ENCODE measurements at regions not wholly inside any gene's neighbourhood (a gene's known extent, or its start where the extent isn't known, plus 50 kb on each side); places are given as distances from the start of the nearest gene placed in this dataset.
A peak's percentile ranks its signal among the peaks of the same experiment; 100 is the strongest.

GRCh38 chrX:9087271-9088040, 53.5 kb upstream of the FAM9B start:
- DNase-seq (ENCODE audit: low read depth), result no peak

DNA sequence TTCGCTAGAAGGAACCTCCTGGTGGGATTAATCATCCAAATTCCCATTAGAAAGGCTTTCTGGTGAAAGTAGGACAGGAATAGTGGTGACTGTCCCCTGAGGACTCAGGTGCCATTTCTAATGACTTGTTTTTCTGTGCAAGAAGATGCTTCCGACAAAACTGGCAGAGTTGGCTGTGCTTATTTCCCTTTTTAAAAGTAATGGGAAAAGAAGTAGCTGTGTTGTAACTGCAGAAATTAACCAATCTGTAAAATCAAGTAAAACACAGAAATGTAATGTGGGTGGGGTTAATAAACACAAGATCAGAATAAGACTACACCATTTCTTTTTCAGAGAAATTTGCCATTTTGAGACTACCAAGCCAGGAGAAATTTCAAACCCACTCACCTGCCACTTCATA, 55.0 kb upstream of the FAM9B start:
- no peak for DNase-seq (ENCODE audit: low read depth)

DNA sequence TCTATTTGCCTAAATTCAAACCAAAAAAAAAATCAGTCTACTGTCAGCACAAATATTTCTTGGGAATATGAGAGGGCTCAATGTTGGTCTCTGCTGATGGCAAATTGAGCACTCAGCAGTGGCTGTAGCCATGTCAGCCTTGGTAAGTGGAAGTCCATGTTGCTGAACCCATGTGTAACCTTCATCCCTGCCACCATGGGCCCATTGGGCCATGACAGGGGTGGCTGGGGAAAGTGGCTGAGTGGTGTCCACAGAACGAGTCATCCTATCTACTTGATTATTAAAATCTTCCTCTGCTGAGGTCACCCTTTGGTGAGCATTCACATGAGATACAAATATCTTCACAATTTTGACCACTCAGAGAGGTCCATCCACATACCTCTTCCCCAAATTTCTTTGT, 56.8 kb upstream of the FAM9B start:
- no peak for DNase-seq (ENCODE audit: low read depth)

- DNase-seq (ENCODE audit: low read depth), result no peak
Observed at GRCh38 chrX:9091258-9091657, 57.3 kb upstream of the FAM9B start.

DNA sequence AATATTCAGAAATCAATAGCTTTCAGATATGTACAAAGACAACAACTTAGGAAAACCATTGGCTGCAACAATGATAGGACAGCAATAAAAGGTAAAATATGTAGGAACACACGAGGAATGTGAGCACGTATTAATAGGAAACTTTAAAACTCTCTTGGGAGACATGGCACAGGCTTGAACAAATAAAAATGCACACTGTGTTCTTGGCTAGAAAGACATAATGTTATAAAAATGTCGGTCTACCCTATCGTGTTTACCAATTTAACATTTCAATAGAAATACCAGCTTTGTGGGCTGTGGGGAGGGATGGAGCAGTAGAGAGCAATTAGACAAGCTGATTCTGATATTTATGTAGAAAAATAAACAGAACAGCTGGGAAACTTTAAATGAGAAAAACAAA, 69.0 kb upstream of the FAM9B start:
- DNase-seq (ENCODE audit: low read depth), result peak; percentile 1

GRCh38 chrX:9108054-9108453, 74.1 kb upstream of the FAM9B start:
- DNase-seq (ENCODE audit: low read depth), result no peak

DNA sequence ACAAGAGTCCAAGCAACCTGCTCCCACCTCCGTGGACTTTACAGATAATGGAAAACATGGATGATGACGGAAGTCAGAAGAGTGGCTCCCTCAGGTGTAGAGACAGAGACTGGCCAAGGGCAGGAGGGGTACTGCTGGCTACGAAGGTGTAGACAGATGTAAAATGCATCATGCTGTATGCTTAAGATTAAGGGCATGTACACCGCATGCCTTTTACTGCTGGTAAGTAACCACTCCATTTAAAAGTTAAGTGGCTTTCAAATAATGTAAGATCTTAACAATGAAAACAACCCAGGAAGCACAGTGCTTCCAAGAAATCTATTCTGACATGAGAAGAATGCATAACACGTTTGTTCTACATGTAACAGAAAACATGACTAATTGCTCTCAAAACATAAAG, 76.9 kb upstream of the FAM9B start:
- DNase-seq (ENCODE audit: low read depth), result no peak

GRCh38 chrX:9114245-9114644, 80.3 kb upstream of the FAM9B start:
- DNase-seq (ENCODE audit: low read depth), result no peak

DNA sequence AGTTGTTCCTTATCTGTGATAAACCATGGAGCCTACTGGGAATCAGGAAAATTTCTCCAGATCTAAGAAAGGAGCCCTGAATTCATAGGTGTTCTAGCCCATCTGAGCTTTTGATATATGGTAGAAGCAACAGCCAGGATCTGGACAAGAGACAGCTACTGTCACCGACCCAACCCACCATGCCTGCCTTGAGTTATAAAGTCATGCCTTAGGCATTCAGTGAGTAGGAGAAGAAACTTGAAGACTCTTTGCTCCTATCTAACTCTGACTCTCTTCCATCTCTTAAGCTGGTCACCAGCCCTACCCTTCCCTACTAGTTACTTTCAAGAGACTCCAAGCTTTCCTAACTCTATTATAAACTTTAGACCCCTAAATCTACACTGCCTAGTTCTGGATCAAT, 83.9 kb upstream of the FAM9B start:
- DNase-seq (ENCODE audit: low read depth), result no peak

- no peak for DNase-seq (ENCODE audit: low read depth)
Observed at GRCh38 chrX:9122519-9123245, 88.8 kb upstream of the FAM9B start.

DNA sequence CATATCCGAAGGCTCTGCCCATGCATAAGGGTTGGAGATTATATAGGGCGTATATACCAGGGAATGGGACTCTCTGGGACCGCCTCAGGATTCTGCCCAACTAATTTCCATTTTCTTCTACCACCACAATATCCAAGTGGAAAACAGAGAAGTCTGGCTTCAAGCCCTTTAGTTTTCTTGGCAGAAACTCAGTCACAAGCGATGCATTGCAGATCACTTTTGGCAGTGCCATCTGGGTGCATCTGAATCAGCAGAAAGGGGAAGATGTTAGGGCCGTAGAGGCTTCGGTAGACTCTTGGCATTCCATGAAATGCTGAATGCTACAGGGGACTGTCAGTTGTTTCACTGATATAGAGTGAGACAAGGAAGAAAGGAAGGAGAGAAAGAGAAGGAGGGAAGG, 94.1 kb upstream of the FAM9B start:
- peak; percentile 4 for DNase-seq (ENCODE audit: low read depth)

GRCh38 chrX:9130031-9130430, 96.1 kb upstream of the FAM9B start:
- no peak for DNase-seq (ENCODE audit: low read depth)

DNA sequence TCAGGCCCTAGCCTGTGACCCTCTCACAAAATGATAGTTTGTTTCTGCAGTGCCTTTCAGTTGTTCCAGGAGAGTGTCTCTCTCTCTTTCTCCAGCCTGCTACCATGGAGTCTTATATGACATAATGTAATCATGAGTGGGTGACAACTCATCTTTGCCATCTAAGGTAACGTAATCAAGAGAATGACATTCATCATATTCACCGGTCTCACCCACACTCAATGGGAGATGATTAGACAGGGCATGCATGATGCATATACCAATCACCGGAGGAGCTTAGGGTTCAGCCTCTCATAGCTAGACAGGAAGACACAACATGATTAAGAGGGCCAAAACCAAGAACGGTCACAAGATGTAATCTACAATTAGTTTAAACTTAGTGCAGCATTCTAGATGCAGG, 97.1 kb upstream of the FAM9B start:
- no peak for DNase-seq (ENCODE audit: low read depth)

GRCh38 chrX:9132036-9132638, 98.2 kb upstream of the FAM9B start:
- DNase-seq (ENCODE audit: low read depth), result no peak

- no peak for DNase-seq (ENCODE audit: low read depth)
Observed at GRCh38 chrX:9133426-9133825, 99.5 kb upstream of the FAM9B start.

DNA sequence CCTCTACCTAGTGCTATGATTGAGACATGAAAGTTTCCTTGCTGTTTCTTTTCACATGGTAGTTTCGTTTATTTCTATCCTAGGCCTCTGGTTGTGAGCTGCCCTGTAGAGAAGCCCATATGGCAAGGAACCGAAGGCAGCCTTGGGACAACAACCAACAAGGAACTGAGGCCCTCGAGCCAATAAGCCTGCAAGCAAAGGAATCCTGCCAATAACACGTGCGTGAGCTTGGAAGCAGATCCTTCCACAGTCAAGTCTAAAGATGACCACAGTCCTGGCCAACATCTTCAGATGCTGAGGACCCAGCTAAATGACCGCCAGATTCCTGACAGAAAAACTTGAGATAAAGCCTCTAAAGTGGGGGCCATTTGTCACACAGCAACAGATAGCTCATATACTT, 100.4 kb upstream of the FAM9B start:
- no peak for DNase-seq (ENCODE audit: low read depth)

DNA sequence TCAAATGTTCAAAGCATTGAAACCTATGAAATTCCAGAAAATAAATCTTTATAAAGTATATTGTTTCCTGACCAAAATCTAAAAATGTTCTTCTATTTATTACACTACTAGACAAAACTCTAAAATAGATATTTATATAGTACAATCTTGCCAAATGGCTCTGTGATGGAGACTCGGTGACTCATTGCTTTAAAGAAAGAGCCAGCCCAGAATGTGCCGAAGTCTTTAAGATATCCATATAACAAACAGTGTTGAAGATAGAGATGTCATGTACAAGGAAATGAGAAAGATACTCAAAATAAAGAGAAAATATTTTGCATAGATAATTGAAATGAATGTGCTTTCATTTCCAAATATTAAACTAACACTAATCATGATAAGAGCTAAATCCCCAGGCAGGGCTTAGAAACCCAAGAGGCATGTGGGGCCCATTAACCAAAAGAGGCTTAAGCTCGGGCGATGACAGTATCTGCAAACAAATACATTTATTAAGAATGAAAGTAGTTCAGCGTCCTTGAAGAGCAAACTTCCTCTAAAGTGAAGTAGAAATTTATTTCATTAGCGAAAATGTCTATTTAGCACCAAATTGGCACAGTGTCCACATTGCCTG, 102.1 kb upstream of the FAM9B start:
- no peak for DNase-seq (ENCODE audit: low read depth)

DNA sequence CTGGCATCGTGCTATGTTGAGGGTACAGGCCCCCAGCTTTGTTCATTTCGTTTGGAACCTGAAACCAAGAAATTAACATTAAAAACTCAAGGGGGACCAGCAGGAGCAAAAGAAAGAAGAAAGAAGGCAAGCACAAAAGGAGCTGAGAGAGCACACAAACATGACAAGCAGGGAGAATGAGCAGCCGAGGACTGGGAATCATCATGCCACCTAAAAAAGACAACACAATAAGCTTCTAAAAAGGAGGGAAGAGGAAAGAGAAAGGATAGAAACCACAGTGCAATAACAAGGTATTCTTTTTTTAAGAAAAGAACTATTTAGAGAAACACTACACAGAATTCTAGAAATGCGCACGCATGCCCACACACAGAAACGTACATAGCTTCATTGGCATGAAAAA, 103.2 kb upstream of the FAM9B start:
- DNase-seq (ENCODE audit: low read depth), result no peak

DNA sequence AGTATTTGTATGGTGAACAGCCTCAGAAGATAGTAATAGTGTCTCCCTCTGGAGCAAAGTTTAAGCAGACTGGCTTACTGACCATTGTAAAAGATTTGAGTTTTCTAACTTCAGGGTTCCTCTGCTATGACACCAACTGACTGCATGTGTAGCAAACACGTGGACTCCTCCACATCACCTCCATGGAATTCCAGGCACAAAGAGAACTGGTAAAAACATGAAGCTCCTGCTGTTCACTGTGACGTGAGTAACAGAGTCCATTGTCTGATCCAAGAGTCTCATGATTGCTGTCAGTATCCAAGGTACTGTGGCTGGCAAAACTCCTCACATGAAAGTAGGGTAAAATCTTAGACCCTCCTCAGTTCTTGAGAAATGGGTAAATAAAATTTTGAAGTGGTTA, 107.6 kb upstream of the FAM9B start:
- no peak for DNase-seq (ENCODE audit: low read depth)

GRCh38 chrX:9144701-9145241, 110.8 kb upstream of the FAM9B start:
- peak; percentile 73 for DNase-seq (ENCODE audit: low read depth)

DNA sequence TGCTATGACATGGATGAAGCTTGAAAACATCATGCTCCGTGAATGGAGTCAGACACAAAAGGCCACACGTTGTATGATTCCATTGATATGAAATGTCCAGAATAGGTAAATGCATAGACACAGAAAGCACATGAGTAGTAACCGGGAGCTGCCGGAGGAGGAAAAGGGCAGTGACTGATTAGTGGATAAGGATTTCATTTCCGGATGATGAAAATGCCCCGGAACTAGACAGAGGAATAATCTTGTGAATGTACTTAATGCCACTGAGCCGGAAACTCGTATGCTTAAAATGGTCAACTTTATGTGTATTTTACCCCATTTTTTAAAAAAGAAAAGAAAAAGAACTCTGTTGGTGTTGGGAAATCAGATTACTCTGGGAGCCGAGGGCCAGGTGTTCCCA, 112.7 kb upstream of the FAM9B start:
- no peak for DNase-seq (ENCODE audit: low read depth)

DNA sequence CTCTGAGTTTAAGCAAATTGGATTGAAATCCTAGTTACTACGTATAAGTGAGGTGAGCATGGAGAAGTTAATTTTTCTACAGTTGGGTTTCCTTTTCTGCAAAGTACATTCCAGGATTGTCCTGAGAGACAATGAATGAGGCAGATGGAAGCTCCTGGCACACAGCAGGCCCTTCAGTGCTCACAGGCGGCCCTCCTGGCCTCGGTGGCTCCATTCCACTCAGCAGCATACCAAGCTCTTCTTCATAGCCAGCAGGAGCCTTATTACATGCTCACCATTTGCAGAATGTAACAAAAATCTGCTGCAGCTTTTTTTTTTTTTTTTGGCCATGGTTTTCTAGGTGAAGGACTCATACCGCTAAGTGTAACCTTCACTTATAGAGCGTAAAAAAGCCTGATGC, 113.2 kb upstream of the FAM9B start:
- DNase-seq (ENCODE audit: low read depth), result no peak

DNA sequence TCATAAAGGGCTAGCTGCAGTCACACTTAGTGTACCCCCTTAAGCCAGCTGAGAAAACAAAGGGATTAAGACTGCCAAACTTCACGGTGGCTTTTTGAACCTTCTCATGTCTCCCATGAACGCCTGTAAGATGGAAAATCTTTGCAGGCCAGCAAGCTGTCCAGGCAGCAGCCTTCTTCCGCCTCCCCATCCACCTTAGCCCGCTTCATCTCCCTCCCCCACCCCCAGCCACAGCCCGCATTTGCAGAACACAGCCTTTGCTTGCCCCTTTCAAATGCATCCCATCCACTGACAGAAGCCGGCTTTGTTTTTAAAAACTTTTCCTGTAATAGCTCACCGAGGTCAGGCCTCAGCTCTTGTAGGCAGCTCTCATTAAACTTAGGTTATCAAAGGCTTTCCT, 113.8 kb upstream of the FAM9B start:
- no peak for DNase-seq (ENCODE audit: low read depth)
